ENCODE measurements at regions not wholly inside any gene's neighbourhood (a gene's known extent, or its start where the extent isn't known, plus 50 kb on each side); places are given as distances from the start of the nearest gene placed in this dataset.

DNA sequence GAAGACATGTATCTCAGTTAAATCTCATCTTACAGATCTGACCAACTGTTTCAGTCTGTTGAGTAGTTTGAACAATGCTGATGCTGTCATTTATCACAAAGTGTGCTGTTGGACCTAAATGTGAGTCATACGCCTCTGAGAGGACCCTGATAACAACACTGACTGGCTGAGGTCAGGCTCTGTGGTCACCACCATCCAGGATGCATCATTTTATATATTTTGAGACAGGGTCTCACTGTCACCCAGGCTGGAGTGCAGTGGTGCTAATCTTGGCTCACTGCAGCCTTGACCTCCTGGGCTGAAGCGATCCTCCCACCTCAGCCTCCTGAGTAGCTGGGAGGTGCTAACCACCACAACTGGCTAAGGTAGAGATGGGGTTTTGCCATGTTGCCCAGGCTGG is 181.0 kb upstream of the RGS6 start (continued):
- TF ChIP-seq, protein P1, sequence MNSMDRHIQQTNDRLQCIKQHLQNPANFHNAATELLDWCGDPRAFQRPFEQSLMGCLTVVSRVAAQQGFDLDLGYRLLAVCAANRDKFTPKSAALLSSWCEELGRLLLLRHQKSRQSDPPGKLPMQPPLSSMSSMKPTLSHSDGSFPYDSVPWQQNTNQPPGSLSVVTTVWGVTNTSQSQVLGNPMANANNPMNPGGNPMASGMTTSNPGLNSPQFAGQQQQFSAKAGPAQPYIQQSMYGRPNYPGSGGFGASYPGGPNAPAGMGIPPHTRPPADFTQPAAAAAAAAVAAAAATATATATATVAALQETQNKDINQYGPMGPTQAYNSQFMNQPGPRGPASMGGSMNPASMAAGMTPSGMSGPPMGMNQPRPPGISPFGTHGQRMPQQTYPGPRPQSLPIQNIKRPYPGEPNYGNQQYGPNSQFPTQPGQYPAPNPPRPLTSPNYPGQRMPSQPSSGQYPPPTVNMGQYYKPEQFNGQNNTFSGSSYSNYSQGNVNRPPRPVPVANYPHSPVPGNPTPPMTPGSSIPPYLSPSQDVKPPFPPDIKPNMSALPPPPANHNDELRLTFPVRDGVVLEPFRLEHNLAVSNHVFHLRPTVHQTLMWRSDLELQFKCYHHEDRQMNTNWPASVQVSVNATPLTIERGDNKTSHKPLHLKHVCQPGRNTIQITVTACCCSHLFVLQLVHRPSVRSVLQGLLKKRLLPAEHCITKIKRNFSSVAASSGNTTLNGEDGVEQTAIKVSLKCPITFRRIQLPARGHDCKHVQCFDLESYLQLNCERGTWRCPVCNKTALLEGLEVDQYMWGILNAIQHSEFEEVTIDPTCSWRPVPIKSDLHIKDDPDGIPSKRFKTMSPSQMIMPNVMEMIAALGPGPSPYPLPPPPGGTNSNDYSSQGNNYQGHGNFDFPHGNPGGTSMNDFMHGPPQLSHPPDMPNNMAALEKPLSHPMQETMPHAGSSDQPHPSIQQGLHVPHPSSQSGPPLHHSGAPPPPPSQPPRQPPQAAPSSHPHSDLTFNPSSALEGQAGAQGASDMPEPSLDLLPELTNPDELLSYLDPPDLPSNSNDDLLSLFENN (IDR thresholded peaks at IDR 0.05; ENCODE audit: low read depth in 2 of 2, low read length in 2 of 2), result 0 out of 4 replicates have a peak, but pooled peaks of 1 of the 2 experiments have one; percentile 54
- TF ChIP-seq RHOXF2B (CRISPR knock-in tag; conservative IDR thresholded peaks at IDR 0.05) (no peak), SMARCC2 (IDR thresholded peaks at IDR 0.05; ENCODE audit: low read depth) (peak; percentile 59; the same call in 1 of the 2 replicates), SAP30 (IDR thresholded peaks at IDR 0.05; ENCODE audit: borderline replicate concordance, insufficient read depth, low read depth, low read length, poor library complexity, severe bottlenecking) (no peak), LCOR (CRISPR knock-in tag; IDR thresholded peaks at IDR 0.05) (peak; percentile 58), DACH1 (IDR thresholded peaks at IDR 0.05; ENCODE audit: partially characterized antibody) (no peak), PTBP1 (IDR thresholded peaks at IDR 0.05; ENCODE audit: low read depth, low read length) (no peak), POLR2AphosphoS5 (IDR thresholded peaks at IDR 0.05; ENCODE audit: control insufficient read depth, insufficient read depth, low read depth, low read length) (peak; percentile 56; the same call in 1 of the 2 replicates), NELFE (IDR thresholded peaks at IDR 0.05; ENCODE audit: insufficient read depth, insufficient read length) (no peak), NFYB (IDR thresholded peaks at IDR 0.05; ENCODE audit: extremely low read depth, insufficient read length) (no peak), NRF1 (conservative IDR thresholded peaks at IDR 0.05 in 1 of 2, IDR thresholded peaks at IDR 0.05 in 1 of 2) (no peak), CBX5 (IDR thresholded peaks at IDR 0.05; ENCODE audit: borderline replicate concordance, low read depth) (no peak), BHLHE40 (IDR thresholded peaks at IDR 0.05; ENCODE audit: low read length) (peak; percentile 76; the same call in 1 of the 2 replicates), GTF2F1 (IDR thresholded peaks at IDR 0.05; ENCODE audit: low read depth, low read length) (no peak), BRF1 (IDR thresholded peaks at IDR 0.05; ENCODE audit: borderline replicate concordance, extremely low read depth, insufficient read length) (no peak), RBBP5 (IDR thresholded peaks at IDR 0.05; ENCODE audit: borderline replicate concordance, insufficient read depth, low read length, poor library complexity, severe bottlenecking) (no peak), MAFK (IDR thresholded peaks at IDR 0.05; ENCODE audit: low read length) (peak; percentile 53), RBM34 (IDR thresholded peaks at IDR 0.05; ENCODE audit: borderline replicate concordance, insufficient read depth, low read length) (no peak), FOXM1 (IDR thresholded peaks at IDR 0.05; ENCODE audit: low read depth) (peak; percentile 87), FOXM1 (CRISPR knock-in tag; IDR thresholded peaks at IDR 0.05; ENCODE audit: low read depth) (no peak), SNIP1 (IDR thresholded peaks at IDR 0.05; ENCODE audit: low read depth) (no peak), ZNF766 (CRISPR knock-in tag; conservative IDR thresholded peaks at IDR 0.05) (no peak), TEAD1 (CRISPR knock-in tag; IDR thresholded peaks at IDR 0.05) (no peak)
- TF ChIP-seq, protein P2, sequence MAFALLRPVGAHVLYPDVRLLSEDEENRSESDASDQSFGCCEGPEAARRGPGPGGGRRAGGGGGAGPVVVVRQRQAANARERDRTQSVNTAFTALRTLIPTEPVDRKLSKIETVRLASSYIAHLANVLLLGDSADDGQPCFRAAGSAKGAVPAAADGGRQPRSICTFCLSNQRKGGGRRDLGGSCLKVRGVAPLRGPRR (CRISPR knock-in tag; IDR thresholded peaks at IDR 0.05), result no peak
- TF ChIP-seq, protein P3, sequence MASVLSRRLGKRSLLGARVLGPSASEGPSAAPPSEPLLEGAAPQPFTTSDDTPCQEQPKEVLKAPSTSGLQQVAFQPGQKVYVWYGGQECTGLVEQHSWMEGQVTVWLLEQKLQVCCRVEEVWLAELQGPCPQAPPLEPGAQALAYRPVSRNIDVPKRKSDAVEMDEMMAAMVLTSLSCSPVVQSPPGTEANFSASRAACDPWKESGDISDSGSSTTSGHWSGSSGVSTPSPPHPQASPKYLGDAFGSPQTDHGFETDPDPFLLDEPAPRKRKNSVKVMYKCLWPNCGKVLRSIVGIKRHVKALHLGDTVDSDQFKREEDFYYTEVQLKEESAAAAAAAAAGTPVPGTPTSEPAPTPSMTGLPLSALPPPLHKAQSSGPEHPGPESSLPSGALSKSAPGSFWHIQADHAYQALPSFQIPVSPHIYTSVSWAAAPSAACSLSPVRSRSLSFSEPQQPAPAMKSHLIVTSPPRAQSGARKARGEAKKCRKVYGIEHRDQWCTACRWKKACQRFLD (CRISPR knock-in tag; IDR thresholded peaks at IDR 0.05), result peak; percentile 51; the same call in 1 of the 2 replicates

Measured in K562 (cell line).